ENCODE measurements at regions not wholly inside any gene's neighbourhood (a gene's known extent, or its start where the extent isn't known, plus 50 kb on each side); places are given as distances from the start of the nearest gene placed in this dataset.

DNA sequence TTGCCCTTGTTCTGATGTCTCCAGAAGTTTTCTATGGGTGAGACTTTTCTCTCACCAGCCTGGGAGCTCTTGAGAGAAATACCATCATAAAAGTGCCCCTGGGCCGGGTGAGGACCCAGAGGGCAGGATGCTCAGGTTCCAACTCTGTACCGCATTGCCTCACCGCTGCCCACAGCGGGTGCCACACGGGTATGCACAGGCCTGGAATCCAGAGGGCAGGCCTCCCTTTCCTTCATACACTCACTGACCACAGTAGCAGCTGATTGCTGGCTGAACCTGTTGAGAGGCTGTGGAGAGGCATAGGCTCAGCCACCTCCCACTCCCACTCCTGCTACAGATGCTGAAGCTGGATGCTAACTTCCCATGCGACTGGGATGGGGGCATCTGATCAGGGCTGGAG is 293.8 kb downstream of the CYP26B1 start:
- DNase-seq (no peak), ATAC-seq (no peak)
- 90 to 97% (median 91%) methylated on average over 6 of the region's 6 CpGs for WGBS, 3 donors
- no peaks in the 10 kb centered on the region for H3K9me3 ChIP-seq
- H3K27me3 ChIP-seq (ENCODE audit: insufficient read depth in 3 of 3, low read length in 2 of 3) = peaks cover 0 to 9% (median 2%) of the 10 kb centered on the region in 3 donors
- no peaks in the 10 kb centered on the region for H3K4me1 ChIP-seq
- H3K36me3 ChIP-seq (ENCODE audit: insufficient read depth in 1 of 2, low read depth in 1 of 2) = no peaks in the 10 kb centered on the region
- intact Hi-C loops (cut with DNase I) = no loop called here
- no peak for TF ChIP-seq CTCF (IDR thresholded peaks at IDR 0.05)
- no peak overlapping the region for H3K4me3 ChIP-seq
- no peak overlapping the region for H3K27ac ChIP-seq

DNA sequence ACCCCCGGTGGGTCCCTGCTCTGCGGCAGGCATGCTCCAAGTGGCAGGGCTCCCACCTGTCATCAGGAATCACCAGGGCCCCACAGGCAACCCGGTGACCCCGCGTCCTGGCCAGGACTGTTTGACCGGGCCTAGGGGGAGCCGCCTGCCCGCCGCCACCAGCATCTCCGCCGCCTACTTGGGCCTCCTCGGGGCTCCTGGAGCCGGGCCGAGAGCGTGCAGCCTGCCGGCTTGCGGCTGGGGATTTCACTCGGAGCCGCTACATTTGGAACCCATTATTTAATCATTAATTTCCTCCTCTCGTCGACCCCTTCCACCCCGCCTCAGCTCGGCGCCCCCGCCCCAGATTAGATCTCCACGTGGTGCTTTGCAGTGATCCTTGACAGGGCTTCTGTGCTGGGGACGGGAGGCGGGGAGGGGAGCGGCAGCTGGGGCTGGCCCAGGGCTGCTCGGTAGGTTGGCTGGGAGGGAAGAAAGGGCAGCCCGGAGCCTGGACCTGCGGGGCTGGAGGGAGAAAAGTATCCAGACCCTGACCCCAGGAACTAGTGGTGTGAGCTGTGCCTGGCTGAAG is 295.4 kb downstream of the CYP26B1 start:
- intact Hi-C loops (cut with DNase I) = no loop called here
- peak in 1 of 2 donors; percentile 29 for DNase-seq
- ATAC-seq = peak in 2 of 4 donors; percentile 46 to 51
- Histone ChIP-seq H3K9me3 (no peaks in the 10 kb centered on the region), H3K4me3 (no peak overlapping the region), H3K4me1 (no peaks in the 10 kb centered on the region), H3K27me3 (ENCODE audit: insufficient read depth in 3 of 3, low read length in 2 of 3) (peaks cover 0 to 9% (median 2%) of the 10 kb centered on the region in 3 donors), H3K36me3 (ENCODE audit: insufficient read depth in 1 of 2, low read depth in 1 of 2) (no peaks in the 10 kb centered on the region), H3K27ac (no peak overlapping the region)
- 15 to 40% (median 40%) methylated on average over 29 to 32 of the region's 32 CpGs for WGBS, 3 donors
- TF ChIP-seq CTCF (IDR thresholded peaks at IDR 0.05) = no peak

DNA sequence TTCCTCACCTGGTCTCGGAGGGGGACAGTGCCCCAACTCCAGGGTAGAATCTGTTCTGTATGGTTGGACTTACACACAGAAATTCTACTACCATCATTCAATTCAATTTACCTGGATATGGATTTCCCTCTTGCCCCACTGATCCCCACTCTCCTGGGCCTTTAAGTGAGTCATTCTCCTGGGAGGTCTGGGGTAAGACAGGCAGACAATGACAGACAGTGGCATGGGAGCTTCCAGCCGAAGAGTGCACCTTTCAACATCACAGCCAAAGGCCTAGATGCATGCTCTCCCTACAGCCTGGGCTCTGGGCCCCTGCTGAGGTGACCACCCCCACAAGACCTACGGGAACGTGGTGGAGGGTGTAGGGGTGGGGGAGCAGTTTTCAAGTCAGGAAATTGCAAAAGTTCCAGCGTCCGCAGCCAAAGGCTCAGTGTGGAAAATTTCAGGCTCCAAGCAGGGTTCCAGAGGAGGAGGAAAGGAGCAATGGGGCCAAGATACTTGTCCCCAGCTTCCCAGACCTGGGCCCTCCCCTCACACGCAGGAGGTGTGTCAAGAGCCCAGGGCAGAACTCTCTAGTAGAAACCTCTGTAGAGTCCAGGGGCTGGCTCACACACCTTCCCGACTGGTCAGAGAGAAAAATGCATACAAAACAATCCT is 296.4 kb downstream of the CYP26B1 start:
- no peak overlapping the region for H3K27ac ChIP-seq
- DNase-seq = peak in 1 of 2 donors; percentile 25
- 72 to 79% (median 77%) methylated on average over 8 of the region's 8 CpGs for WGBS, 3 donors

DNA sequence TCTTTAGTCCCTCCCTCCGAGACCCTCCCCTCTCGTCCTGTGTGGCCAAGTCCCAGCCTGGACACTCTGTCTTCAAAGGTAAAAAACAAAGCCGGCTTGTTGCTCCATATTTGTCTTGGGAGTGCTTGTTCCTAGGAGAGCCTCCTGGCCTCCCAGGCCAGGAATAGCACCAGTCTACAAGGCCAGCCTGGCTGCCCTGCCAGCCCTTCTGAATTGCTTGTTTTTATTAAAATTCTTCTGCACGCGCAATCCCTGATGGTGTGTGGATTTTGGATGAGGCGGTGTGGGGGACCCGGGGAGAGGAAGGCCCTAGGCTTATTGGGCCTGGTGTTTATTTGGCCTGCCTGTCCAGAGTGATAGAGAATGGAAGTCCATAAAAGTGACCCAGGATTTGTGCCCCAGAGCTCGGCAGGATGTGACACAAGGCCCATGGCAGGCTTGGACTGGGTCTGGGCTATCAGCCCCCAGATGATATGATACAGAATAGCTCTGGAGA is 297.3 kb downstream of the CYP26B1 start:
- Histone ChIP-seq H3K27ac (no peak overlapping the region), H3K4me1 (no peaks in the 10 kb centered on the region), H3K4me3 (no peak overlapping the region), H3K36me3 (ENCODE audit: insufficient read depth in 1 of 2, low read depth in 1 of 2) (no peaks in the 10 kb centered on the region), H3K27me3 (ENCODE audit: insufficient read depth in 3 of 3, low read length in 2 of 3) (peaks cover 0 to 9% (median 2%) of the 10 kb centered on the region in 3 donors), H3K9me3 (no peaks in the 10 kb centered on the region)
- no peak for DNase-seq
- no peak for TF ChIP-seq CTCF (IDR thresholded peaks at IDR 0.05)
- peak in 2 of 4 donors; percentile 6 to 19 for ATAC-seq
- intact Hi-C loops (cut with DNase I) = no loop called here
- WGBS, 3 donors = 71 to 79% (median 79%) methylated on average over 8 of the region's 8 CpGs

More for the DNA sequence above, 296.4 kb downstream of the CYP26B1 start:
- Histone ChIP-seq H3K27me3 (ENCODE audit: insufficient read depth in 3 of 3, low read length in 2 of 3) (peaks cover 0 to 9% (median 2%) of the 10 kb centered on the region in 3 donors), H3K4me3 (no peak overlapping the region), H3K4me1 (no peaks in the 10 kb centered on the region), H3K9me3 (no peaks in the 10 kb centered on the region), H3K36me3 (ENCODE audit: insufficient read depth in 1 of 2, low read depth in 1 of 2) (no peaks in the 10 kb centered on the region)
- intact Hi-C loops (cut with DNase I) = no loop called here
- TF ChIP-seq CTCF (IDR thresholded peaks at IDR 0.05) = no peak
- peak in 2 of 4 donors; percentile 43 to 46 for ATAC-seq

Measured in psoas muscle (tissue), 7 donors.